HCT116 (cell line): ENCODE measurements at regions not wholly inside any gene's neighbourhood (a gene's known extent, or its start where the extent isn't known, plus 50 kb on each side); places are given as distances from the start of the nearest gene placed in this dataset.

Source experiments
- ATAC-seq: fragments of 200-7000 bp; cut with Tn5 transposase; 2 replicates; pipeline ENCODE4 v1.9.1; 2020; ENCODE audit warnings: mild to moderate bottlenecking, moderate library complexity
- BruUV-seq: library from RNA; stranded (reverse); fragments of 400-500 nt; replicated peaks from 2 replicates; lab custom pipeline; 2021; lab: Mats Ljungman, UMichigan
- CTCF ChIA-PET: fragments of 300-600 bp; sonication (Branson Sonifier 250); formaldehyde crosslinking; loops from one replicate; lab custom pipeline; 2021; ENCODE audit warnings: antibody characterized with exemption; lab: Charles Lee
- POLR2A ChIA-PET: fragments of 300-600, 350-600 bp; sonication (Branson Sonifier 250); formaldehyde crosslinking; loops from one replicate; lab custom pipeline; 2021; ENCODE audit warnings: antibody characterized with exemption; lab: Charles Lee
- RAD21 ChIA-PET, 2 experiments: fragments of 300-600 bp; sonication (Branson Sonifier 250); formaldehyde crosslinking; loops; one replicate each; lab custom pipeline; 2023; ENCODE audit warnings: low total read pairs in 2 of 2; ENCODE audit not compliant: uncharacterized antibody in 2 of 2, unreplicated experiment in 2 of 2, low non-redundant PET in 1 of 2; lab: Charles Lee
- DNase-seq: peaks from one replicate; pipeline ENCODE4 v3.0.0-alpha.2; 2010; ENCODE audit warnings: low read depth, low spot score
- H2AFZ ChIP-seq: fragments of 200-600 bp; shearing (Covaris generic), sonication (generic); 2 replicates; pipeline ENCODE4 v1.6.1; 2017; ENCODE audit warnings: low read depth, mixed run types, mixed read lengths, antibody characterized with exemption, low read length; ENCODE audit not compliant: poor library complexity, severe bottlenecking
- H3K27ac ChIP-seq: 2 replicates; pipeline ENCODE4 v1.5.1; 2012; ENCODE audit warnings: low read depth, low read length
- H3K27me3 ChIP-seq: fragments of 200-600 bp; sonication (generic); 2 replicates; pipeline ENCODE4 v1.6.1; 2016; ENCODE audit warnings: mixed run types, low read length, mixed read lengths; ENCODE audit not compliant: insufficient read depth
- H3K36me3 ChIP-seq, 2 experiments: fragments of 200-500 bp in 1 of 2; fragments of 200-600 bp in 1 of 2; sonication (Bioruptor generic) in 1 of 2; sonication (generic) in 1 of 2; 2 replicates each; pipeline versions ENCODE4 v1.5.1 to v1.6.1; 2014 to 2016; ENCODE audit warnings: low read length in 2 of 2, inconsistent platforms in 1 of 2, mixed read lengths in 1 of 2, mixed run types in 1 of 2; ENCODE audit not compliant: insufficient read depth in 2 of 2, control insufficient read depth in 1 of 2
- H3K4me1 ChIP-seq, 2 experiments: fragments of 200-600 bp in 1 of 2; sonication (generic) in 1 of 2; 2 replicates each; pipeline versions ENCODE4 v1.5.1 to v1.6.1; 2012 to 2017; ENCODE audit warnings: low read length in 2 of 2, inconsistent platforms in 1 of 2, mild to moderate bottlenecking in 1 of 2, mixed read lengths in 1 of 2, mixed run types in 1 of 2, moderate library complexity in 1 of 2; ENCODE audit not compliant: insufficient read depth in 2 of 2, control insufficient read depth in 1 of 2
- H3K4me2 ChIP-seq: fragments of 200-600 bp; sonication (generic); 2 replicates; pipeline ENCODE4 v1.6.1; 2017; ENCODE audit warnings: mixed run types, low read length, mixed read lengths
- H3K4me3 ChIP-seq, 2 experiments: fragments of 200-600 bp in 1 of 2; sonication (generic) in 1 of 2; replicated peaks in 1 of 2; 2 replicates each; pipeline ENCODE4 v1.5.1; 2011 to 2016; ENCODE audit warnings: low read length in 2 of 2, control low read depth in 1 of 2, low read depth in 1 of 2, mild to moderate bottlenecking in 1 of 2, mixed read lengths in 1 of 2, mixed run types in 1 of 2
- H3K79me2 ChIP-seq: fragments of 200-600 bp; sonication (generic); 2 replicates; pipeline ENCODE4 v1.6.1; 2017; ENCODE audit warnings: mild to moderate bottlenecking, mixed run types, low read length, moderate library complexity, mixed read lengths; ENCODE audit not compliant: insufficient read depth
- H3K9ac ChIP-seq: fragments of 200-600 bp; sonication (generic); 2 replicates; pipeline ENCODE4 v1.6.1; 2016; ENCODE audit warnings: low read length, mixed read lengths
- H3K9me2 ChIP-seq: fragments of 200-600 bp; sonication (generic), shearing (Covaris generic); 2 replicates; pipeline ENCODE4 v1.6.1; 2017; ENCODE audit warnings: mixed run types, mild to moderate bottlenecking, moderate library complexity; ENCODE audit not compliant: insufficient read depth
- H3K9me3 ChIP-seq, 2 experiments: fragments of 200-500 bp in 1 of 2; fragments of 200-600 bp in 1 of 2; sonication (Bioruptor generic) in 1 of 2; sonication (generic) in 1 of 2; 2 replicates each; pipeline ENCODE4 v1.6.1; 2014 to 2017; ENCODE audit warnings: low read length in 2 of 2, mixed read lengths in 2 of 2, inconsistent platforms in 1 of 2, low read depth in 1 of 2, mild to moderate bottlenecking in 1 of 2, mixed run types in 1 of 2, moderate library complexity in 1 of 2; ENCODE audit not compliant: control insufficient read depth in 1 of 2, insufficient read depth in 1 of 2
- H4K20me1 ChIP-seq: fragments of 200-600 bp; sonication (generic), shearing (Covaris generic); 2 replicates; pipeline ENCODE4 v1.6.1; 2017; ENCODE audit warnings: mixed run types, mild to moderate bottlenecking, moderate library complexity; ENCODE audit not compliant: insufficient read depth
- CBX3 ChIP-seq: IDR thresholded peaks from 2 replicates; pipeline ENCODE4 v1.6.1; 2012; ENCODE audit warnings: low read depth
- CEBPB ChIP-seq: IDR thresholded peaks from 2 replicates; pipeline ENCODE4 v1.6.1; 2012; ENCODE audit warnings: low read depth
- CTCF ChIP-seq, 3 experiments: fragments of 200-600 bp in 1 of 3; sonication (generic) in 1 of 3; IDR thresholded peaks in 2 of 3; conservative IDR thresholded peaks in 1 of 3; 2 replicates each; pipeline ENCODE4 v1.5.1; 2012 to 2017; ENCODE audit warnings: low read depth in 2 of 3, low read length in 2 of 3, antibody characterized with exemption in 1 of 3, borderline replicate concordance in 1 of 3, control low read depth in 1 of 3, mild to moderate bottlenecking in 1 of 3, mixed read lengths in 1 of 3, mixed run types in 1 of 3, moderate library complexity in 1 of 3; ENCODE audit not compliant: insufficient read depth in 1 of 3
- EGR1 ChIP-seq: IDR thresholded peaks from 2 replicates; pipeline ENCODE4 v1.6.1; 2012; ENCODE audit warnings: low read depth
- EZH2 ChIP-seq: fragments of 200-600 bp; sonication (generic); IDR thresholded peaks from 2 replicates; pipeline ENCODE4 v1.6.1; 2017; ENCODE audit warnings: antibody characterized with exemption, mixed run types
- EZH2phosphoT487 ChIP-seq: fragments of 200-600 bp; IDR thresholded peaks from 2 replicates; pipeline ENCODE4 v1.6.1; 2018; ENCODE audit warnings: antibody characterized with exemption, borderline replicate concordance
- FOSL1 ChIP-seq: IDR thresholded peaks from 2 replicates; pipeline ENCODE4 v1.6.1; 2012; ENCODE audit warnings: low read depth
- MAX ChIP-seq: IDR thresholded peaks from 2 replicates; pipeline ENCODE4 v1.6.1; 2012
- POLR2AphosphoS5 ChIP-seq: IDR thresholded peaks from 2 replicates; pipeline ENCODE4 v1.6.1; 2011; ENCODE audit warnings: mild to moderate bottlenecking, low read depth, low read length, moderate library complexity
- SIN3A ChIP-seq: IDR thresholded peaks from 2 replicates; pipeline ENCODE4 v1.6.1; 2012; ENCODE audit warnings: low read depth
- SRF ChIP-seq: IDR thresholded peaks from 2 replicates; pipeline ENCODE4 v1.6.1; 2012; ENCODE audit warnings: low read depth
- YY1 ChIP-seq: IDR thresholded peaks from 2 replicates; pipeline ENCODE4 v1.6.1; 2011; ENCODE audit warnings: low read length, low read depth, moderate library complexity, mild to moderate bottlenecking; ENCODE audit not compliant: insufficient replicate concordance; ENCODE audit errors: extremely low read depth
- ZFX ChIP-seq: fragments of 450-650 bp; IDR thresholded peaks from 2 replicates; pipeline ENCODE4 v1.6.1; 2017
- ZNF274 ChIP-seq: fragments of 200-500 bp; sonication (Bioruptor generic); IDR thresholded peaks from 2 replicates; pipeline ENCODE4 v1.6.1; 2014; ENCODE audit warnings: mild to moderate bottlenecking, low read depth, low read length, inconsistent platforms
- intact Hi-C: fragments of 100-400 bp; cut with micrococcal nuclease; formaldehyde crosslinking; loops from 2 replicates; pipeline ENCODE4 v1.10.0; 2022
- TF ChIP-seq, protein P1 (sequence below): IDR thresholded peaks from 2 replicates; pipeline ENCODE4 v1.6.1; 2012
- TF ChIP-seq, protein P2 (sequence below): IDR thresholded peaks from 2 replicates; pipeline ENCODE4 v1.6.1; 2011; ENCODE audit warnings: mild to moderate bottlenecking, low read length, moderate library complexity; ENCODE audit not compliant: insufficient replicate concordance; ENCODE audit errors: extremely low read depth
- TF ChIP-seq, protein P3 (sequence below): IDR thresholded peaks from 2 replicates; pipeline ENCODE4 v1.6.1; 2012; ENCODE audit warnings: low read depth

GRCh38 chr21:35361988-35362387 is 312.9 kb upstream of the RUNX1 start:
- RAD21 ChIA-PET = no interaction called here
- no peak overlapping the region for H3K27ac ChIP-seq
- CTCF ChIA-PET = no interaction called here
- no peaks in the 10 kb centered on the region for H3K9me2 ChIP-seq
- ATAC-seq = no peak
- no peaks in the 10 kb centered on the region for H3K79me2 ChIP-seq
- H3K27me3 ChIP-seq = no peaks in the 10 kb centered on the region
- TF ChIP-seq SRF = no peak
- TF ChIP-seq CEBPB = no peak
- no peak for TF ChIP-seq ZFX
- TF ChIP-seq SIN3A = no peak
- TF ChIP-seq ZNF274 = no peak
- no peak for TF ChIP-seq YY1
- TF ChIP-seq EZH2phosphoT487 = no peak
- TF ChIP-seq FOSL1 = no peak
- TF ChIP-seq EZH2 = no peak
- TF ChIP-seq, protein P1, sequence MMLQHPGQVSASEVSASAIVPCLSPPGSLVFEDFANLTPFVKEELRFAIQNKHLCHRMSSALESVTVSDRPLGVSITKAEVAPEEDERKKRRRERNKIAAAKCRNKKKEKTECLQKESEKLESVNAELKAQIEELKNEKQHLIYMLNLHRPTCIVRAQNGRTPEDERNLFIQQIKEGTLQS = no peak
- no peak for TF ChIP-seq CTCF (IDR thresholded peaks at IDR 0.05 in 2 of 3, conservative IDR thresholded peaks at IDR 0.05 in 1 of 3; ENCODE audit: borderline replicate concordance in 1 of 3, insufficient read depth in 1 of 3, low read depth in 2 of 3, low read length in 2 of 3)
- TF ChIP-seq, protein P2, sequence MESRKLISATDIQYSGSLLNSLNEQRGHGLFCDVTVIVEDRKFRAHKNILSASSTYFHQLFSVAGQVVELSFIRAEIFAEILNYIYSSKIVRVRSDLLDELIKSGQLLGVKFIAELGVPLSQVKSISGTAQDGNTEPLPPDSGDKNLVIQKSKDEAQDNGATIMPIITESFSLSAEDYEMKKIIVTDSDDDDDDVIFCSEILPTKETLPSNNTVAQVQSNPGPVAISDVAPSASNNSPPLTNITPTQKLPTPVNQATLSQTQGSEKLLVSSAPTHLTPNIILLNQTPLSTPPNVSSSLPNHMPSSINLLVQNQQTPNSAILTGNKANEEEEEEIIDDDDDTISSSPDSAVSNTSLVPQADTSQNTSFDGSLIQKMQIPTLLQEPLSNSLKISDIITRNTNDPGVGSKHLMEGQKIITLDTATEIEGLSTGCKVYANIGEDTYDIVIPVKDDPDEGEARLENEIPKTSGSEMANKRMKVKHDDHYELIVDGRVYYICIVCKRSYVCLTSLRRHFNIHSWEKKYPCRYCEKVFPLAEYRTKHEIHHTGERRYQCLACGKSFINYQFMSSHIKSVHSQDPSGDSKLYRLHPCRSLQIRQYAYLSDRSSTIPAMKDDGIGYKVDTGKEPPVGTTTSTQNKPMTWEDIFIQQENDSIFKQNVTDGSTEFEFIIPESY = no peak
- TF ChIP-seq CBX3 = no peak
- no peak for TF ChIP-seq MAX
- TF ChIP-seq EGR1 = no peak
- TF ChIP-seq, protein P3, sequence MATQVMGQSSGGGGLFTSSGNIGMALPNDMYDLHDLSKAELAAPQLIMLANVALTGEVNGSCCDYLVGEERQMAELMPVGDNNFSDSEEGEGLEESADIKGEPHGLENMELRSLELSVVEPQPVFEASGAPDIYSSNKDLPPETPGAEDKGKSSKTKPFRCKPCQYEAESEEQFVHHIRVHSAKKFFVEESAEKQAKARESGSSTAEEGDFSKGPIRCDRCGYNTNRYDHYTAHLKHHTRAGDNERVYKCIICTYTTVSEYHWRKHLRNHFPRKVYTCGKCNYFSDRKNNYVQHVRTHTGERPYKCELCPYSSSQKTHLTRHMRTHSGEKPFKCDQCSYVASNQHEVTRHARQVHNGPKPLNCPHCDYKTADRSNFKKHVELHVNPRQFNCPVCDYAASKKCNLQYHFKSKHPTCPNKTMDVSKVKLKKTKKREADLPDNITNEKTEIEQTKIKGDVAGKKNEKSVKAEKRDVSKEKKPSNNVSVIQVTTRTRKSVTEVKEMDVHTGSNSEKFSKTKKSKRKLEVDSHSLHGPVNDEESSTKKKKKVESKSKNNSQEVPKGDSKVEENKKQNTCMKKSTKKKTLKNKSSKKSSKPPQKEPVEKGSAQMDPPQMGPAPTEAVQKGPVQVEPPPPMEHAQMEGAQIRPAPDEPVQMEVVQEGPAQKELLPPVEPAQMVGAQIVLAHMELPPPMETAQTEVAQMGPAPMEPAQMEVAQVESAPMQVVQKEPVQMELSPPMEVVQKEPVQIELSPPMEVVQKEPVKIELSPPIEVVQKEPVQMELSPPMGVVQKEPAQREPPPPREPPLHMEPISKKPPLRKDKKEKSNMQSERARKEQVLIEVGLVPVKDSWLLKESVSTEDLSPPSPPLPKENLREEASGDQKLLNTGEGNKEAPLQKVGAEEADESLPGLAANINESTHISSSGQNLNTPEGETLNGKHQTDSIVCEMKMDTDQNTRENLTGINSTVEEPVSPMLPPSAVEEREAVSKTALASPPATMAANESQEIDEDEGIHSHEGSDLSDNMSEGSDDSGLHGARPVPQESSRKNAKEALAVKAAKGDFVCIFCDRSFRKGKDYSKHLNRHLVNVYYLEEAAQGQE = no peak
- TF ChIP-seq POLR2AphosphoS5 = no peak
- no peaks in the 10 kb centered on the region for H4K20me1 ChIP-seq
- no peak overlapping the region for H3K4me2 ChIP-seq
- H2AFZ ChIP-seq = no peak overlapping the region
- DNase-seq = no peak
- intact Hi-C loops = no loop called here
- no peak overlapping the region for H3K4me3 ChIP-seq
- H3K9me3 ChIP-seq = no peaks in the 10 kb centered on the region
- POLR2A ChIA-PET = no interaction called here
- H3K9ac ChIP-seq = no peak overlapping the region
- no peaks in the 10 kb centered on the region for H3K36me3 ChIP-seq
- no TSS peak for BruUV-seq
- no peaks in the 10 kb centered on the region for H3K4me1 ChIP-seq
